ENCODE measurements at regions not wholly inside any gene's neighbourhood (a gene's known extent, or its start where the extent isn't known, plus 50 kb on each side); places are given as distances from the start of the nearest gene placed in this dataset.

- no peak overlapping the region for H3K9ac ChIP-seq (replicated peaks; ENCODE audit: extremely low read depth, insufficient read depth, low read length)
- no TSS peak for BruUV-seq (replicated peaks)
- intact Hi-C loops (cut with micrococcal nuclease), result no loop called here
- H4K20me1 ChIP-seq (replicated peaks; ENCODE audit: control insufficient read depth, extremely low read depth, insufficient read depth, low read length), result no peaks in the 10 kb centered on the region
- H3K9me3 ChIP-seq (replicated peaks; ENCODE audit: control insufficient read depth, insufficient read depth, low read length), result no peaks in the 10 kb centered on the region
- H3K9me1 ChIP-seq (replicated peaks; ENCODE audit: control insufficient read depth, extremely low read depth, insufficient read depth, low read length), result no peaks in the 10 kb centered on the region
- no peak overlapping the region for H3K4me3 ChIP-seq (replicated peaks in 1 of 3; ENCODE audit: insufficient read depth in 1 of 3, low read depth in 1 of 3, low read length in 3 of 3)
- DNase-seq (ENCODE audit: low read depth, low spot score), result no peak
- no peaks in the 10 kb centered on the region for H3K36me3 ChIP-seq (ENCODE audit: control insufficient read depth in 2 of 2, extremely low read depth in 1 of 2, insufficient read depth in 2 of 2, low read length in 2 of 2)
- H3K79me2 ChIP-seq (ENCODE audit: control insufficient read depth, insufficient read depth, low read length), result no peaks in the 10 kb centered on the region
- ChIA-PET CTCF (interaction anchor here (0.9 kb wide), 1 partner anchor 731 kb away, joined by 3 read pairs; no protein-coding TSS in a partner anchor), POLR2A (no interaction called here)
- H3K27ac ChIP-seq (ENCODE audit: insufficient read depth, low read depth, low read length), result no peak overlapping the region
- no peaks in the 10 kb centered on the region for H3K27me3 ChIP-seq (ENCODE audit: control insufficient read depth in 2 of 2, insufficient read depth in 2 of 2, low read length in 2 of 2)
- H2AFZ ChIP-seq (ENCODE audit: low read depth, low read length), result no peak overlapping the region
- peak; percentile 28 for TF ChIP-seq FOS (IDR thresholded peaks at IDR 0.05; ENCODE audit: borderline replicate concordance, insufficient read depth, low read length)
- TF ChIP-seq POLR2AphosphoS5 (IDR thresholded peaks at IDR 0.05; ENCODE audit: insufficient read depth, low read depth, low read length), result no peak
- dilution Hi-C loops (cut with MboI; ENCODE audit: extremely low pct_ligation_motif_present, low sequenced_read_pairs), result no loop called here
- H3K4me2 ChIP-seq (ENCODE audit: insufficient read depth, low read length), result no peak overlapping the region
- H3K4me1 ChIP-seq (ENCODE audit: control insufficient read depth, extremely low read depth, insufficient read depth, low read length), result peaks cover 30% of the 10 kb centered on the region
- FAIRE-seq, result peak; percentile 68
These were observed 167.5 kb upstream of the FRMPD4 start for GRCh38 chrX:11970578-11971359.

DNA sequence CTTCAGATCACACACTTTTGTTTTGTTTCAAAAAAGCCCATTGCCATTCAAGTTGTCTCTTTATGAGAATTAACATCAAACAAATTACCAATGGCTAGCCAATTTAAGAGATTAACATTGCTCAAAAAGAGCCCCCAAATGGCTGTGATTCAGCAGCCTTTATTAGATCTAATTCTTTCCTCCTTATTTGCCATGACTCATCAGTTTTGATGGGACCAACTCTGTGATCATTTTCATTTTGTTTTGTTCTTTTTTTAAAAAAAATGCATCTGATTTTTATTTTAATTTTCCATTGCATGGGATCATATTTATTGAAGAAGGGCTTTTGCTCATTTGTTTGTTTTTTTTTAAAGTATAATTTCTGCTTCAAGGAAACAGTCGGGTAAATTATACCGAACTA lies 161.6 kb upstream of the FRMPD4 start:
- CTCF ChIA-PET, result no interaction called here
- Histone ChIP-seq H3K36me3 (ENCODE audit: control insufficient read depth in 2 of 2, extremely low read depth in 1 of 2, insufficient read depth in 2 of 2, low read length in 2 of 2) (no peaks in the 10 kb centered on the region), H3K9me3 (replicated peaks; ENCODE audit: control insufficient read depth, insufficient read depth, low read length) (no peaks in the 10 kb centered on the region), H3K4me1 (ENCODE audit: control insufficient read depth, extremely low read depth, insufficient read depth, low read length) (no peaks in the 10 kb centered on the region), H3K27ac (ENCODE audit: insufficient read depth, low read depth, low read length) (no peak overlapping the region), H3K9me1 (replicated peaks; ENCODE audit: control insufficient read depth, extremely low read depth, insufficient read depth, low read length) (no peaks in the 10 kb centered on the region), H3K9ac (replicated peaks; ENCODE audit: extremely low read depth, insufficient read depth, low read length) (no peak overlapping the region), H3K4me2 (ENCODE audit: insufficient read depth, low read length) (no peak overlapping the region), H3K27me3 (ENCODE audit: control insufficient read depth in 2 of 2, insufficient read depth in 2 of 2, low read length in 2 of 2) (no peaks in the 10 kb centered on the region), H2AFZ (ENCODE audit: low read depth, low read length) (no peak overlapping the region), H3K79me2 (ENCODE audit: control insufficient read depth, insufficient read depth, low read length) (no peaks in the 10 kb centered on the region), H4K20me1 (replicated peaks; ENCODE audit: control insufficient read depth, extremely low read depth, insufficient read depth, low read length) (no peaks in the 10 kb centered on the region), H3K4me3 (replicated peaks in 1 of 3; ENCODE audit: insufficient read depth in 1 of 3, low read depth in 1 of 3, low read length in 3 of 3) (no peak overlapping the region)
- intact Hi-C loops (cut with micrococcal nuclease), result no loop called here
- no TSS peak for BruUV-seq (replicated peaks)
- FAIRE-seq, result no peak
- TF ChIP-seq POLR2A (IDR thresholded peaks at IDR 0.05; ENCODE audit: low read depth, low read length) (no peak), MYC (IDR thresholded peaks at IDR 0.05; ENCODE audit: low read depth, low read length) (no peak), GATA2 (IDR thresholded peaks at IDR 0.05; ENCODE audit: insufficient read depth, insufficient read length, low read depth, low read length) (no peak), JUN (IDR thresholded peaks at IDR 0.05; ENCODE audit: borderline replicate concordance, insufficient read depth, insufficient read length, low read depth) (no peak), CTCF (IDR thresholded peaks at IDR 0.05; ENCODE audit: extremely low read depth in 1 of 2, insufficient read depth in 1 of 2, low read depth in 1 of 2, low read length in 2 of 2) (no peak), POLR2AphosphoS5 (IDR thresholded peaks at IDR 0.05; ENCODE audit: insufficient read depth, low read depth, low read length) (no peak), EZH2 (IDR thresholded peaks at IDR 0.05; ENCODE audit: borderline replicate concordance, low read depth, low read length, severe bottlenecking) (no peak), MAX (IDR thresholded peaks at IDR 0.05; ENCODE audit: insufficient read depth, insufficient read length) (no peak), FOS (IDR thresholded peaks at IDR 0.05; ENCODE audit: borderline replicate concordance, insufficient read depth, low read length) (no peak)
- no peak for DNase-seq (ENCODE audit: low read depth, low spot score)
- dilution Hi-C loops (cut with MboI; ENCODE audit: extremely low pct_ligation_motif_present, low sequenced_read_pairs), result no loop called here
- POLR2A ChIA-PET, result no interaction called here
